Body of pancreas (tissue), 4 donors: ENCODE measurements at regions not wholly inside any gene's neighbourhood (a gene's known extent, or its start where the extent isn't known, plus 50 kb on each side); places are given as distances from the start of the nearest gene placed in this dataset.

Experiments
- POLR2A ChIP-seq, 3 donors: fragments of 450-650 bp; IDR thresholded peaks; one replicate each; pipeline ENCODE4 v1.6.1; 2016; ENCODE audit warnings: antibody characterized with exemption in 3 of 3, mild to moderate bottlenecking in 2 of 3
- TF ChIP-seq, protein P1 (sequence below), 7 experiments: fragments of 450-650 bp in 4 of 7; fragments of 200-600 bp in 3 of 7; sonication (generic) in 3 of 7; IDR thresholded peaks; one replicate each; pipeline ENCODE4 v1.5.1; 2016 to 2019; ENCODE audit warnings: antibody characterized with exemption in 7 of 7

GRCh38 chr4:167897116-167897515 lies 195.2 kb upstream of the ANXA10 start:
- TF ChIP-seq, protein P1, sequence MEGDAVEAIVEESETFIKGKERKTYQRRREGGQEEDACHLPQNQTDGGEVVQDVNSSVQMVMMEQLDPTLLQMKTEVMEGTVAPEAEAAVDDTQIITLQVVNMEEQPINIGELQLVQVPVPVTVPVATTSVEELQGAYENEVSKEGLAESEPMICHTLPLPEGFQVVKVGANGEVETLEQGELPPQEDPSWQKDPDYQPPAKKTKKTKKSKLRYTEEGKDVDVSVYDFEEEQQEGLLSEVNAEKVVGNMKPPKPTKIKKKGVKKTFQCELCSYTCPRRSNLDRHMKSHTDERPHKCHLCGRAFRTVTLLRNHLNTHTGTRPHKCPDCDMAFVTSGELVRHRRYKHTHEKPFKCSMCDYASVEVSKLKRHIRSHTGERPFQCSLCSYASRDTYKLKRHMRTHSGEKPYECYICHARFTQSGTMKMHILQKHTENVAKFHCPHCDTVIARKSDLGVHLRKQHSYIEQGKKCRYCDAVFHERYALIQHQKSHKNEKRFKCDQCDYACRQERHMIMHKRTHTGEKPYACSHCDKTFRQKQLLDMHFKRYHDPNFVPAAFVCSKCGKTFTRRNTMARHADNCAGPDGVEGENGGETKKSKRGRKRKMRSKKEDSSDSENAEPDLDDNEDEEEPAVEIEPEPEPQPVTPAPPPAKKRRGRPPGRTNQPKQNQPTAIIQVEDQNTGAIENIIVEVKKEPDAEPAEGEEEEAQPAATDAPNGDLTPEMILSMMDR (IDR thresholded peaks at IDR 0.05) = no peak
- no peak for TF ChIP-seq POLR2A (IDR thresholded peaks at IDR 0.05)
